Epithelial cell of proximal tubule (primary cell): ENCODE measurements at regions not wholly inside any gene's neighbourhood (a gene's known extent, or its start where the extent isn't known, plus 50 kb on each side); places are given as distances from the start of the nearest gene placed in this dataset.

Experiments
- DNase-seq: peaks from one replicate; pipeline ENCODE4 v3.0.0-alpha.2; 2011; ENCODE audit warnings: low read depth
- H3K4me3 ChIP-seq: 2 replicates; pipeline ENCODE4 v1.5.1; 2011; ENCODE audit warnings: low read depth, mild to moderate bottlenecking, low read length
- TF ChIP-seq, protein P1 (sequence below): conservative IDR thresholded peaks from 2 replicates; pipeline ENCODE4 v1.5.1; 2012; ENCODE audit warnings: low read depth, mild to moderate bottlenecking, low read length

- no peak for DNase-seq
- H3K4me3 ChIP-seq: no peak overlapping the region
- TF ChIP-seq, protein P1, sequence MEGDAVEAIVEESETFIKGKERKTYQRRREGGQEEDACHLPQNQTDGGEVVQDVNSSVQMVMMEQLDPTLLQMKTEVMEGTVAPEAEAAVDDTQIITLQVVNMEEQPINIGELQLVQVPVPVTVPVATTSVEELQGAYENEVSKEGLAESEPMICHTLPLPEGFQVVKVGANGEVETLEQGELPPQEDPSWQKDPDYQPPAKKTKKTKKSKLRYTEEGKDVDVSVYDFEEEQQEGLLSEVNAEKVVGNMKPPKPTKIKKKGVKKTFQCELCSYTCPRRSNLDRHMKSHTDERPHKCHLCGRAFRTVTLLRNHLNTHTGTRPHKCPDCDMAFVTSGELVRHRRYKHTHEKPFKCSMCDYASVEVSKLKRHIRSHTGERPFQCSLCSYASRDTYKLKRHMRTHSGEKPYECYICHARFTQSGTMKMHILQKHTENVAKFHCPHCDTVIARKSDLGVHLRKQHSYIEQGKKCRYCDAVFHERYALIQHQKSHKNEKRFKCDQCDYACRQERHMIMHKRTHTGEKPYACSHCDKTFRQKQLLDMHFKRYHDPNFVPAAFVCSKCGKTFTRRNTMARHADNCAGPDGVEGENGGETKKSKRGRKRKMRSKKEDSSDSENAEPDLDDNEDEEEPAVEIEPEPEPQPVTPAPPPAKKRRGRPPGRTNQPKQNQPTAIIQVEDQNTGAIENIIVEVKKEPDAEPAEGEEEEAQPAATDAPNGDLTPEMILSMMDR: no peak
These were observed 50.0 kb upstream of the ZNF280D start for GRCh38 chr15:56783156-56783856.
